Stimulated activated CD8-positive, alpha-beta memory T cell treated with anti-CD3 and anti-CD28 coated beads, Interleukin-15, amount 100 ng/mL, for 24 hours (primary cell): ENCODE measurements at regions not wholly inside any gene's neighbourhood (a gene's known extent, or its start where the extent isn't known, plus 50 kb on each side); places are given as distances from the start of the nearest gene placed in this dataset.

Experiments
- DNase-seq: peaks from one replicate; pipeline ENCODE4 v3.0.0-alpha.2; 2020; ENCODE audit warnings: low read depth

GRCh38 chr9:89795538-89796195, 190.9 kb downstream of the GADD45G start:
- no peak for DNase-seq

- no peak for DNase-seq
Measured at GRCh38 chr9:89796606-89797005, 191.8 kb downstream of the GADD45G start.

GRCh38 chr9:89797255-89797654, 192.4 kb downstream of the GADD45G start:
- no peak for DNase-seq

GRCh38 chr9:89797937-89798455, 193.2 kb downstream of the GADD45G start:
- no peak for DNase-seq

- DNase-seq = no peak
Measured at GRCh38 chr9:89798547-89799120, 193.8 kb downstream of the GADD45G start.

GRCh38 chr9:89799221-89799620, 194.4 kb downstream of the GADD45G start:
- DNase-seq = no peak

DNA sequence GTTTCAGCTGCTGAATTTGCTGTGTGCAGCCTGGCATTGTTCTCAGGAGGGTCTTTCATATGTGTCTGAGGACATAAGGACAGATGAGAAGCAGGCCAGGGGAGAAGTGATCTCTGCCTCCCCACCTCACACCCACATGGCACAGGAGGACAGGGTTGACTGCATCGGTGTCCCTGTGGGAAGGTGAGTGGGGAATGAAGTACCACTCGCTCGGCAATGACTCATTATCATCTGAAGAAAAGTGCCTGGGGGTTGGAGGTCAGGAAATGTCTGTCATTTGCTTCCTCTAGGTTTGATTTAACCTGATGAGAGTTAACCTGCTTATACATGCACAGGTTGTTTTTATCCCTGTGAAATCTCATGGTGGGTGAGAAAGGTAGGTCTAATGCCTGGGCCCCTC, 195.0 kb downstream of the GADD45G start:
- DNase-seq = no peak

DNA sequence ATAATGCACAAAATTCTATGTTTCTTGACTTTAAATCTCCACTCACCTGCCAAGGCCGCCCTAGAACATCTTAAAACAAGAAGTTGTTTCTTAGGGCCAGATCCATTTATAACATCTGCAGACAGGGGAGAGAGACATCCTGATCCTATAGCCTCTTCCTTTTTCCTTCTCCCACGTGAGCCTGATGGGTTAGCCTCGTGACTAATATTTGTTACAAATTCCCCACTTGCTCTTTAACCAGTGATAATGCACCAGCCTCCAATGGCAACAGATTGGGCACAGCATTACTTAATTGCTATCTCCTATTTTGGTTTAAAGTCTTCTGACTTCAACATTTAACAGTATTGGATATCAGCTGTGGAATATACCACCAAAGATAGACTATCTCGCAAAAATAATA, 196.5 kb downstream of the GADD45G start:
- no peak for DNase-seq

DNA sequence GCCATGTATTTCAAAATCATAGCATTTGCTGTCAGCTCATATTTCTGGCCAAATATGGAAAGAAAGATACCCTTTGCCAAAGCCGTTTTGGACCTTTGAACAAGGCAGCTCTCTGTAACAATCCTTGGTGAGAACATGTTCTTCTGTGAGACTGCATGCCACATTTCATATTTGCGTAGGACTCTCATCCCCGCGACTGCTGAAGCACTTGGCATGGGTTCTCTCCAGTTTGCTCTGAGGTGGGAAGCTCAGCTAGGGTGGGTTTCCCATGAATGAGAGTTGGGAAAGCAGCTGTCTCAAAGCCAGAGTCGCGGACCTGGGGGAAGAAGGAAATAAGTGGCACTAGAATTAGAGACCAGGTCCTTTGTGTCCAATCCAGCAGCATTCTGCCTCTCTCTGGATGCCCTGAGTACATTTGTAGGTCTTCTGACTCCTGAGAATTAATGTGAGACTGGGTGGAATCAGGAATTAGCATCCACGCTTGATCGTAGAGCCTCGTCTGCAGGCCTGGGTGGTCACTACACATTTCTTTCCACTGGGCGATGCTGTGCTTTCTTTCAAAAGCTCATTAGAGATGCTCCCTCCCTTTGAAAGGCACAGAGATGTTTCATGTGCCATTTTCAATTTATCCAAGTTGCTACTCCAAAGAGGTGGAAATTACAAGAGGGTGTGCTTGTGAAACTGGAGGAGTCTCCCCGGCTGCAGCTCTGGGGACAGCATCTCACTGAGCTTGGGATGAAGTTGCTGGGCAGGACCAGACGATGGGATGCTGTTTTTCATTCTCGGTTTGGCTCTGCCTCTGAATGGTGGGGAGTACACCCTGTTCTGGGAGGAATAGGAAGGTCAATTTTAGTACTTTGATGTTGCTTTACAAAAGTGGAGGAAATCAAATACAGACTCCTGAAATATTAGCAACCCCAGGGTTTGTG, 197.2 kb downstream of the GADD45G start:
- DNase-seq = no peak

GRCh38 chr9:89802781-89803355, 198.1 kb downstream of the GADD45G start:
- no peak for DNase-seq

DNA sequence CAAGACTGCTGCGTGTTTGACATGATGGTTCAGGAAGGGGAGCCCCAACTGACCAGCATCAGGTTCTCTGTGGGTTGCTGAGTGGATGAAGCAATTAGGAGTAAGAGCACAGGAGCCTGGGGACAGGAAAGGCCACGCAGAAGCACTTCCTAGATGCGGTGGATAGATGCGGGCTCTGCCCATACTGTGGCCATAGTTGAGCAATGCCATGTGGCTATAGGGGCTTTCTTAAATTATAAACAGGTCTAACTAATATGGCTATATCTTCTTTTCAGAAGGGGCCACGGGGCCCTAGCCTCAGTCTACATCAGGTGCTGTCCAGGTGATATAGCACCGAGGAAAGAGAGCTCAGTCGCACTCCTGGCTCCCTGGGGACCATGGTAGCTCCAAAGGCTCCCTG, 198.6 kb downstream of the GADD45G start:
- no peak for DNase-seq

GRCh38 chr9:89804766-89805531, 200.1 kb downstream of the GADD45G start:
- no peak for DNase-seq

DNA sequence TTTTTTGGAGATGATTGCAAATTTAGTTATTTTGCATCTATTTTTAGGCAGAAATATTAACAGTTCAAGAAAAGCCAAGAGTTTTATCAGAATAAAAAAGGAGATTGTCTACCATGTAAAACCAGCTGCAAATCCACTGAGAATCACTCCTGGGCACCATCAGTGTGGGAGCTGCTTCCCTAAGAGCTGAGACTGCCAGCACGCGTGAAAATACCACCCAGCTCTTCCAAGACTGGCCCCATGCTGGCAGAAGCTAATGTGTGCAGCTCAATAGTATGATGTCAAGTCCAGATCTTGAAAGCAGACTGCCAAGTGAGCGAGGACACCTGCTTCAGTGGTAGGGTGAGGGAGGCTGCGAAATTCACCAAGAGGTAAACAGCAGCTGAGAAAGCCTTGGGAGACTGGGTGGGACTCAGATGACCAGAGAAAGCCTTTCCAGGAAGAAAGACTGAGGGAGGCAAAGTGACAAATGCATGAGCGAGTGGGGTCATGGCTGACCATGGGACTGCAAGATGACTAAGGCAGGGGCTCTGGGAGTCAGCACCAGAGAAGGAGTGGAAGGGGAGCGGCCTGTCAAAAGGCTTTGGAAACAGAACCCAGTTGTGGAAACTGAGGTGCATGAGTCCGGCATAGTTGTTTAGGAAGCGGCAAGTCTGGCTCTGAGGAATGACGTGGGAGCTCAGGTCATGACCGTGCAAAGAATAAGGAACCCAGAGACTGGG, 200.9 kb downstream of the GADD45G start:
- DNase-seq = no peak

DNA sequence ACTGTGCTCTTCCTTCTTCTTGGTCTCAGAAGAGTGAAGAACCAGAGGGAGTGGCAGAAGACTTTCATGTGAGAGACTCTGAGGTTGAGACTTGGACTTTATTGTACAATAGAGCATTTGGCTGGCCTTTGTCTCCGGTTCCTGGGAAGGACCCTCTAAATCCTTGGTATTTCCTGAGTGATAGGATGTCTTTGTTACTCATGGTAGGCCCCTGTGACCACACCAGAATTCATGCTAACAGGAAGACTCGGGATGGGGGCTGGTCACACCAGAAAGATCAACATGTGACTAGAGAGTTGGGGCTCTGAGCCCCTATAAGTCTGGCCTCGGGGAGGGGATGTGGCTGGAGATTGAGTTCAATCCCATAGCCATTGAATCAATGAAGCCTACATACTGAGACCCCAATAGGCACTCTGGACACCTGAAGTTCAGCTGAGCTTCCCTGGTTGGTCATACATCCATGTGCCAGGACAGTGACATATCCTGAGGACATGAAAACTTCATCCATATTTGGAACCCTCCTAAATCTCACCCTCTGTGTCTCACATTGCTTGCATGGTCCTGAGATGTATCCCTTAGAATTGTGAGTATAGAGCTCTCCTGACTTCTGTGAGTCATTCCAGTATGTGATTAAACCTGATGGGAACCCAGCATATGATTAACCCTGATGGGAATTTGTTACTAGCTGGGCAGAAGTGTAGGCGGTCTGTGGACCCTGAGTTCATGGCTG, 201.7 kb downstream of the GADD45G start:
- no peak for DNase-seq

DNA sequence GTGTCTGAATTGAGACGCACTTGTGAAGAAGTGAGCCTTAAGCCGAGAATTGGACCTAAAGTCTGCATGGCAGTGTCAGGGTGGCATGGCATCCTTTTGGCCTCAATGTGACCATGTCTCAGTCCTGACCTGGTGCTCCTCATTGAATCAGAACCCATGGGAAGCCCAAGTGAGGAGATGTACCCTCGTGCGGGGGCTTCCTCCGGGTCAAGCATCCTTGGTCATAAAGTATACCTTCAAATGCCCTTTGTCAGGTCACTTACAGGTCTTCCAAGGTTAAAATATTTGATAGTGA, 202.2 kb downstream of the GADD45G start:
- no peak for DNase-seq

GRCh38 chr9:89807682-89808075, 202.9 kb downstream of the GADD45G start:
- DNase-seq = no peak

DNA sequence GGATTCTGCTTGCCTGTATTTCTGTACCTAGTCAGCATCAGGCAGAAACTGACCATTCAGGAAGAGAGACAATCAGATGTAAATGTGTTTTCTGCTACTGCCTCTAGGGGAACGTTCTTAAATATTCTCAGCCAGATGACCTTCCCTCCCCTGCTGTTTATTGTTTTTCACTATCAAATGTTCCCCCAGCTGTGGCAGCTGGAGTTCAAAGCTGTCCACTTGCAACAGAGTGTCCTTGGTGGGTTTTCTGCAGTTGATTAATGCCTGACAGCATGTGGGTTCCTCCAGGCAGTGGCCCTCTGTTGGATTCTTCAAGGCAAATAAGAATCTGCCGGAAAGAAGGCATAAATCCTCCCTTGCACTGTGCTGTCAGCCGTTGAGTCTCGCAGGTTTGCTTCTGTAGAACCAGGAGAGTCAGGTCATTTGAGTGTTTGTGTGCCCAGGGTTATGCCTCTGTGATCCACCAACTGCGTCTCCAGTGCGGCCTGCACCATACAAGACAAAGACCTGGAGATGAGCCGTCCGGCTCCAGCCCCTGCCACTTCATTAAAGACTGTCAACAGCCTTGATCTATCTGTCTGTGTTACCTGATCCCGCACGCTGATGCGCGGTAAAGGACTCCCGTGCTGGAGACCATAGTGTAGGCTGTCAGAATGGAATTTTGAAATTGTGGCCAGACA, 203.4 kb downstream of the GADD45G start:
- no peak for DNase-seq

GRCh38 chr9:89808756-89809181, 204.0 kb downstream of the GADD45G start:
- no peak for DNase-seq

DNA sequence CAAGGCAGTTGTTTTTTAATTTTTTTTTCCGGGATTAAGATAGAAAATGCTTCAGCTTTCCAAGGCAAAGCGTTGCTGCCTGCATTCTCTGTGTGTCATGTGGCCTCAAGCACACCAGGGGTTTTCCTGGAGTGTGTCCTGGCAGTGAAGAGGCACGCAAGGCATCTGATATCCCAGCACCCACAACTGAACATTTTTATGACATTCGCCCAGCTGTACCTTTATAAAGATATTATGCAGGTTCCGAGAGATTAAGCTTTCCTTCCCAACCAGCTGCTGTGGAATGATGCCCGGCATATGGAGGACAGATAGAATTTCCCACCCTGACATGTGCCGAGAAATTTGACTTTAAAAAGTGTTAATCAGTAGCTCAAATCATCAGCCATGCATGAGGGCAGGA, 205.6 kb downstream of the GADD45G start:
- DNase-seq = no peak

DNA sequence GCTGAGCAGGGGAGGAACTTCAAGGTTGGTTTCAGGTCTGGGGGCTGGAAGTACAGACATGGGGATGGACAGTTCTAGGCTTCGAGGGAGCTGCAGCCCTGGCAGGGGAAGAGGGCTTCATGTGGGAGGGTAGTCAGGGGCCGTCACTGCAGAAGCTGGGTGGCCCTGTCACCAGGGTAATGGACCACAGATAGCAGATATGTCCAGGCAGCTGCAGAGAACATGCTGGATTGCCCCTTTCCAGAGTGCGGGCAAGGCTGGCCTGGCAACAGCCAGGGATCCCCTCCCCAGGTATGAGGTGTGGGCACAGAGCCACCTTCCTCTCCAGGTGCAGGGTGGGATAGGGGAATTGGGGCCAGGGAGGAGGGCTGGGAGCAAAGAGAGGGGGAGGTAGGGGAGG, 206.5 kb downstream of the GADD45G start:
- DNase-seq = no peak
